AG09309 (cell line): ENCODE measurements at regions not wholly inside any gene's neighbourhood (a gene's known extent, or its start where the extent isn't known, plus 50 kb on each side); places are given as distances from the start of the nearest gene placed in this dataset.

Source experiments
- DNase-seq: peaks from one replicate; pipeline ENCODE4 v3.0.0-alpha.2; 2010; ENCODE audit warnings: low read depth
- H3K4me3 ChIP-seq: 2 replicates; pipeline ENCODE4 v1.5.1; 2011; ENCODE audit warnings: mild to moderate bottlenecking, low read depth, low read length, moderate library complexity; ENCODE audit not compliant: control insufficient read depth
- TF ChIP-seq, protein P1 (sequence below): IDR thresholded peaks from 2 replicates; pipeline ENCODE4 v1.5.1; 2011; ENCODE audit warnings: mild to moderate bottlenecking, low read depth, low read length, inconsistent platforms; ENCODE audit not compliant: insufficient read depth, control insufficient read depth; ENCODE audit errors: missing control alignments

DNA sequence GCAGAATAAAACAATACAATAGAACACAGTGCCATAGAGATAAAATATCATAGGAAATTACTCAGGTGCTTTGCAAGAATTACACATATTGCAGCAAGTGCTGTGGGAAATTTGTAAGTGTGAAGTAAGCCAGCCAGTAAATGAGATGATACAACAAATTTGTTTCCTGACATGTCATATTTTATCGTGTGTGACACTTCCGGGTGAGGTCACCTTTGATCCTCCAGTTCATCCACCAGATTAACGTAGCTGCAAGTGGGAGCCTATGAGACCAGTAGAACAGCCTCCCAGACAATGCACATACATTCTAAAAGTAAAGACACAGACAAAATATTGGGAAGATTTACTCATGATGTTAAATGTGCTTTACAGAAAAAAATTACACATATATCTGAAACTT is 72.2 kb downstream of the PRDM9 start:
- DNase-seq = no peak
- H3K4me3 ChIP-seq = no peak overlapping the region
- TF ChIP-seq, protein P1, sequence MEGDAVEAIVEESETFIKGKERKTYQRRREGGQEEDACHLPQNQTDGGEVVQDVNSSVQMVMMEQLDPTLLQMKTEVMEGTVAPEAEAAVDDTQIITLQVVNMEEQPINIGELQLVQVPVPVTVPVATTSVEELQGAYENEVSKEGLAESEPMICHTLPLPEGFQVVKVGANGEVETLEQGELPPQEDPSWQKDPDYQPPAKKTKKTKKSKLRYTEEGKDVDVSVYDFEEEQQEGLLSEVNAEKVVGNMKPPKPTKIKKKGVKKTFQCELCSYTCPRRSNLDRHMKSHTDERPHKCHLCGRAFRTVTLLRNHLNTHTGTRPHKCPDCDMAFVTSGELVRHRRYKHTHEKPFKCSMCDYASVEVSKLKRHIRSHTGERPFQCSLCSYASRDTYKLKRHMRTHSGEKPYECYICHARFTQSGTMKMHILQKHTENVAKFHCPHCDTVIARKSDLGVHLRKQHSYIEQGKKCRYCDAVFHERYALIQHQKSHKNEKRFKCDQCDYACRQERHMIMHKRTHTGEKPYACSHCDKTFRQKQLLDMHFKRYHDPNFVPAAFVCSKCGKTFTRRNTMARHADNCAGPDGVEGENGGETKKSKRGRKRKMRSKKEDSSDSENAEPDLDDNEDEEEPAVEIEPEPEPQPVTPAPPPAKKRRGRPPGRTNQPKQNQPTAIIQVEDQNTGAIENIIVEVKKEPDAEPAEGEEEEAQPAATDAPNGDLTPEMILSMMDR = no peak

DNA sequence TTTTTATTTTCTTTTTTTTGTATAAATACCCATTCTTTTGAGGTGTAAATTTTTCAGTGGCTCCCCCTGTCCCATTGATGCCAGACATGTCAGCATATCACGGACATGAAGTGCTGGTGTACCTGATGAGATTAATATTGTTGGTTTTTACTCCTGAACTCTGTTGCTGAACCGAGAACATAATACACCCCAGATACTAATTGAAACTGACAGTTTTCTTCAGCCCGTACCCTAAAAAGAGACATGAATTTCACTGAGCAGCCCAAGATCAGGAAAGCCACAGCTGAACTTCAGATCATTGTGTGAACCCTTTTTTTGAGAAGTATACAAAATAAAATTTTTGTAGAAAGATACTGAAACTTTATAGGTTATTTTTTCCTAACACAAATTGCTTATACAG is 75.7 kb downstream of the PRDM9 start:
- H3K4me3 ChIP-seq = no peak overlapping the region
- TF ChIP-seq, protein P1 = no peak
- no peak for DNase-seq

DNA sequence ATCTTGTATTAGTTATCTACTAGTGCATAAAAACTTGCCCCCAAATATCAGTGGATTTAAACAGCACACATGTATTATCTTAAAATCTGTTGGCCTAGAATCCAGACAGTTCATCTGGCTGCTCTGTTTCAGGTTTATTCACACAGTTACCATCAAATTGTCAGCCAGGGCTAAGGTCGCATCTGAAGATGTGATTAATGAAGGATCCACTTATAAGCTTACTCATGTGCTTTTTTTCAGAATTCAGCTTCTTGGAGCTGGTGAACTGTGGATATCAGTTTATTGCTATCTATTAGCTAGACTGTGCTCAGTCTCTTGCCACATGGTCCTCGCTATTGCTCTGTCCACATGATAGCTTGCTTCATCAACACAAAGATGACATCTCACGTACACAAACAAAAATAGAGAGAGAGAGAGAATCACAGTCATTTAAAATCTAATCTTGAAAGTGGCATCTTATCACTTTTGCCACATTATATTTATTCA is 81.5 kb downstream of the PRDM9 start:
- TF ChIP-seq, protein P1 = no peak
- no peak for DNase-seq
- H3K4me3 ChIP-seq = no peak overlapping the region

DNA sequence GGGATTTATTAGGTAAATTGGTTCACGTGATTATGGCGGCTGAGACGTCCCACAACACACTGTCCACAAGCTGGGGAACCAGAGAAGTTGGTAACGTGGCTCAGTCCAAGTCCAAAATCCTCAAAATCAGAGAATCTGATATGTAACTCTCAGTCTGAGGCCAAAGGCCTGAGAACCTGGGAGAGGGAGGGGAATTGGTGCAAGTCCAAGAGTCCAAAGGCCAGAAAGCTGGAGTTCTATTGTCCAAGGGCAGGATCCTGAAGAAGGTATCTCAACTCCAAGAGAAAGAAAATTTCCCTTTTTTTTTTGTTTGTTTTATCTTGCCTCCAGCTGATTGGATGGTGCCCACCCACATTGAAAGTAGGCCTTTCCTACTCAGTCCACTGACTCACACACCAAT is 83.8 kb downstream of the PRDM9 start:
- H3K4me3 ChIP-seq = no peak overlapping the region
- DNase-seq = no peak
- TF ChIP-seq, protein P1 = no peak

DNA sequence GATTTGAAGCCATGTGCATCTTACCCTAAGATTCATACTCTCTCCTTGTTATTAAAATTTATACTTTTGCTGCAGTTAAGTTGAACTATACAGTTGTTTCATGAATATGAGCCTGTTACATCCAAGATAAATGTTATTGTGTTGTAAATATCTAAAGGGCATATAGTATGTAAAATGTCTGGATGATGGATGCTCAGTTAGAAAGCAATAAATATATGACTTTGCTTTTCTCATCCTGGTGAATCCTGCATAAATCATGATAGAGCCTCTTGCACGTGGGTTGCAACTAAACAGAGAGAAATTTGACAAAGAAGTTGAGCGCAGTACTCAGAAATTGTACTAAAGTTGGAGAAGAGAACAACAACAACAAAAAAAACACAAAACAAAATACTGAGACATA is 99.5 kb downstream of the PRDM9 start:
- TF ChIP-seq, protein P1 = no peak
- no peak for DNase-seq
- H3K4me3 ChIP-seq = no peak overlapping the region

DNA sequence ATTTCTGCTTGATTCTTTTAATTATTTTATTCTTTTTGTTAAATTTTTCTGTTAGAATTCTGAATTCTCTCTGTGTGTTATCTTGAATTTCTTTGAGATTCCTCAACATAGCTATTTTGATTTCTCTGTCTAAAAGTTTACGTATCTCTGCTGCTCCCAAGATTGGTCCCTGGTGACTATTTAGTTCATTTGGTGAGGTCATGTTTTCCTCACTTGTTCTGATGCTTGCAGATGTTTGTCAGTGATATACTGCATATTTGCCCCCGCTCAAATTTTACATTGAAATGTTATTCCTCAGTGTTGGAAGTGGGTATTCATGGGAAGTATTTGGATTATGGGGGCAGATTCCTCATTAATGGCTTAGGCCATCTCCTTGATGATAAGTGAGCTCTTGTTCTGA is 105.3 kb downstream of the PRDM9 start:
- no peak overlapping the region for H3K4me3 ChIP-seq
- TF ChIP-seq, protein P1 = no peak
- DNase-seq = no peak

DNA sequence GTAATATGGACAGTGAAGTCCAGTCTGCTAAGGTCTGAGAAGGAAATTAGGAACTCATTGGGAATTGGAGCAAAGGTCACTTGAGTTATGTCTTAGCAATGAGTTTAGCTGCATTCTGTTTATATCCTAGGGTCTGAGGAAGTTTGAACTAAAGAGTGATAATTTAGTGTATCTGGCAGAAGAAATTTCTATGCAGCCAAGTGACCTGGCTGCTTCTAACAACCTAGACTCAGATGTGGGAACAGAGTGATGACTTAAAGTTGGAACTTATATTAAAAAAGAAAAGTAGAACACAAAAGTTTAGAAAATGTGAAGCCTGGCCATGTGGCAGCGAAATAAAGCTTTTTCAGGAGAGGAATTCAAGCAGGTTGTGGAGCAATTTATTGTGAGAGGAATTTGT is 106.2 kb downstream of the PRDM9 start:
- TF ChIP-seq, protein P1 = no peak
- DNase-seq = no peak
- no peak overlapping the region for H3K4me3 ChIP-seq
